GM23338 (cell line): ENCODE measurements at regions not wholly inside any gene's neighbourhood (a gene's known extent, or its start where the extent isn't known, plus 50 kb on each side); places are given as distances from the start of the nearest gene placed in this dataset.

Source experiments
- CTCF ChIP-seq, 2 experiments: fragments of 200-600 bp in 1 of 2; sonication (generic) in 1 of 2; conservative IDR thresholded peaks; 2 replicates each; pipeline versions ENCODE4 v1.5.1 to v1.6.1; 2016 to 2017; ENCODE audit warnings: antibody characterized with exemption in 2 of 2, low read depth in 2 of 2, mild to moderate bottlenecking in 2 of 2, moderate library complexity in 1 of 2
- EZH2 ChIP-seq: fragments of 200-600 bp; sonication (generic); IDR thresholded peaks from one replicate; pipeline ENCODE4 v1.8.0; 2017; ENCODE audit warnings: antibody characterized with exemption, mild to moderate bottlenecking, low read depth; ENCODE audit not compliant: unreplicated experiment
- REST ChIP-seq: IDR thresholded peaks from one replicate; pipeline ENCODE4 v1.6.1; 2018; ENCODE audit warnings: antibody characterized with exemption; ENCODE audit not compliant: unreplicated experiment

DNA sequence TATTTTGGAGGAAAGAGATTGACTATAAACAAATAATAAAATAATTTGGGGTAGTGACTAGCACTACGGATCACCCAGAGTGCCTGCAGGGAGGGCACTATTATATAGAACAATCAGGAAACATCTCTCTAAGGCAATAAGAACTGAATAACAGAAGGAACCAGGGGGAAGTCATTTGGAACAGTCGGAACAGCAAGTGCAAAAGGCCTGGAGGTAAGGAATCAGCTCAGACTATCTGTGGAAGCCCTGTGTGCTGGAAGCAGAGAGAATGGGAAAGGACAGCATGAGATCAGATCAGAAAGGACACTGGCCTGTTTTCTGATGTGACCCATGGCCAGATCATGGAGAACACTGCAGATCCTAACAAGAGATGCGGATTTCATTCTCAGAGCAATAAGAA lies 357.6 kb downstream of the EFNA5 start:
- TF ChIP-seq CTCF (conservative IDR thresholded peaks at IDR 0.05; ENCODE audit: low read depth in 2 of 2) (no peak), EZH2 (no peak), REST (no peak)
